HG02588 (cell line): ENCODE measurements at regions not wholly inside any gene's neighbourhood (a gene's known extent, or its start where the extent isn't known, plus 50 kb on each side); places are given as distances from the start of the nearest gene placed in this dataset.

Experiments
- ATAC-seq: cut with Tn5 transposase; IDR thresholded peaks from one replicate; pipeline ENCODE4 v1.9.1; 2021; ENCODE audit warnings: mild to moderate bottlenecking, moderate library complexity; ENCODE audit not compliant: unreplicated experiment

DNA sequence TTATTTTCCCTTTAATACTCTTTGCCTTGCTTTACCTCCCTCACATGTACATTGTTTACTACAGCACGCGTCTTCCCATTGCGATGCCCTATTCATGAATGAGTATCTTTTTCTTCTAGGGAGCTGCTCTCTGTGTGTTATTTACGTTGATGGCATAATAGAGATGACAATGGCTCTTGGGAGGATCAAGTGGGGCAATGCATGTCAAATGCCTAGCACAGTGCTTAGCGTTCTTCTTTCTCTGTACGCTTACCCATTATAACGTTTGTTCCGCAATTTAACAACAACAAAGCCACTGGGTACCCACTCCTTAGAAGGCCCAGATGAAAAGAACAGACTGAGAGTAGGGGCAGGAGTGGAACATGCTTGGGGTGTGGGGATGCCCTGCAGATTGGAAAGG is 271.6 kb upstream of the TNRC6C start:
- no peak for ATAC-seq

GRCh38 chr17:77687417-77687816 is 271.1 kb upstream of the TNRC6C start:
- ATAC-seq: no peak

- ATAC-seq: no peak
Measured at GRCh38 chr17:77687921-77688320, 270.6 kb upstream of the TNRC6C start.

GRCh38 chr17:77688369-77688768 is 270.1 kb upstream of the TNRC6C start:
- no peak for ATAC-seq

DNA sequence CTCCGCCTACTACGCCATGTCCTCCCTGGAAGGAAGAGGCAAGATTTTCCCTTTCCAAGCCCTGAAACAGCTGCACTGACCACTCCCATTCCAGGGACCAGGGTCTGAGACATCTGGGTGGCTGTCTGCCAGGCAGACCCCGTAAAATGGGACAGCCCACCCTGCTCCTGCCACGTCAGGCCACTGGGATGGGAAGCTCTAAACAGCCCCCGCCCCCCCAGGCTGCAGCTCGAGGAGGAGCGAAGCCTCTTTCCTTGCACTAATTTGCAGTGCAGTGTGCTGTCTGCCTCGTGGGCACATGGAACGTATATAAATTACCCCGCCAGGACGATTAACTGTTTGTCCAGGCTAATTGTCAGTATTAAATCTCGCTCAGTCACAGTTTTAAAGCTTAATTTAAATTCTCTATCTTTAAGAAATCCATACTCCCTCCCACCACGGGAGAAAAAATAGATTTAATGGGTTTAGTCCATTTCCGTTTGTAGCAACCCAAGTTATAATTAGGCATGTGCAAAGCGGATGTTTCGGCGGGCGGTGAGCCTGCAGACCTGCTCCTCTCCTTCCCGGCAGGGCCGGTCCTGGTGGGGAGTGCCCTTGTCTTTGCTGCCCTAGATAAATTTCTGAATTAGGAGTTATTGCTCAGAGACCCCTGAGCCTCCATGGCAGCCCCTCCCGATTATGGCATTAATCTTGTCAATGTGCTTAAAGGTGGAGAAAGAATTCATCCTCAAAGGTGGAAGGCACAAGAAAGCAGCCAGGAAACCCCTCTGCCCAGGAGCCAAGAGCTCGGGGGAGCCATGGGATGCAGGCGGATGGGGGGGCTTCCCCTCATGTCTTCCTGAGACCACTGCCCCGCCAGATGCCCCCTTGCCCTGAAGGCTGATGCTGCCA is 268.0 kb upstream of the TNRC6C start:
- no peak for ATAC-seq

- no peak for ATAC-seq
Measured at GRCh38 chr17:77691216-77692085, 267.1 kb upstream of the TNRC6C start.

DNA sequence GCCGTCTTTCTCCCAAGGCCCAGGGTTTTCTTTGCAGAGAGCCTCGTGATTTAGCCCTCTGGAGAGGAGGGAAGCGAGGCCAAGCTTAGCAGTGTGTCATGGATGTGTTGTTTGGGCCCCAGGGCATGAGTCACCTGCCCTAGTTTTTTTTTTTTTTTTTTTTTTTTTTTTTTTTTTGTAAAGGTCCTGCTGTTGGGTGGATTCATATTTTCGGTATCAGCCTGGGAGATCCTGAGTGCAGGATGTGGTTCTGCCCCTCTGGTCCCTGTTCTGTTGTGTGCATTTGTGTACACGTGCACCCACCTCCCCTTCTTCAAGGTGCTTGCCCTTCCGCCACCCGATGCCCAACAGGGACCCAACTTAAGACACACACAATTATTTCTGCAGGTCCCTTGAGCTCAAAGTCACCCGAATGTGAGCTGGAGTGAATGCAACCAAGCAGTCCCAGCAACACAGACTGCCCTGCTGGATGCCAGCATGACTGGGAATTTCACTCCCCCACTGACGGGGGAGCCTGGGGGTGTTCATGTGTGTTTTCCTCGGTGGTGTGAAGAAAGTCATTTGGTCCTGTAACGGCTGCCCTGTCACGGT is 265.8 kb upstream of the TNRC6C start:
- ATAC-seq: no peak

DNA sequence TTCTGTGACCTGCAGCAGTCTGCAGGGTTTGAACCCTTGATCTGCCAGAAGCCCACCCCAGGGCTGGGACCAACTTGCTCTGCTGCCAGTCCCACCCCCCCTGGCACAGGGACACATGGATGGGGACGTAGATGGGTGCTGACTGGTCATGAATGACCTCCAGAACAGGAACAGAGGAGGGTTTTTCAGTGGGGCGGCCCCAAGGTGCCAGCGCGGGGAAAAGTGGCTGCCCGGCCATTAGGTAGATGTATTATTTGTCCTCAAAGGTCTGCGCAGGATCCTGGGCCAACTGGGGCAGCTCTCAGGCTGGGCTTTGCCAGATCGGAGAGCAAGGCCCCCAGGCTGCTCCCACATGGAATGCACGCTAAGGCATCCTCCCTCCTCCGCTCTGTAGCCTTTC is 265.2 kb upstream of the TNRC6C start:
- no peak for ATAC-seq

GRCh38 chr17:77693776-77694175 is 264.7 kb upstream of the TNRC6C start:
- ATAC-seq: no peak

DNA sequence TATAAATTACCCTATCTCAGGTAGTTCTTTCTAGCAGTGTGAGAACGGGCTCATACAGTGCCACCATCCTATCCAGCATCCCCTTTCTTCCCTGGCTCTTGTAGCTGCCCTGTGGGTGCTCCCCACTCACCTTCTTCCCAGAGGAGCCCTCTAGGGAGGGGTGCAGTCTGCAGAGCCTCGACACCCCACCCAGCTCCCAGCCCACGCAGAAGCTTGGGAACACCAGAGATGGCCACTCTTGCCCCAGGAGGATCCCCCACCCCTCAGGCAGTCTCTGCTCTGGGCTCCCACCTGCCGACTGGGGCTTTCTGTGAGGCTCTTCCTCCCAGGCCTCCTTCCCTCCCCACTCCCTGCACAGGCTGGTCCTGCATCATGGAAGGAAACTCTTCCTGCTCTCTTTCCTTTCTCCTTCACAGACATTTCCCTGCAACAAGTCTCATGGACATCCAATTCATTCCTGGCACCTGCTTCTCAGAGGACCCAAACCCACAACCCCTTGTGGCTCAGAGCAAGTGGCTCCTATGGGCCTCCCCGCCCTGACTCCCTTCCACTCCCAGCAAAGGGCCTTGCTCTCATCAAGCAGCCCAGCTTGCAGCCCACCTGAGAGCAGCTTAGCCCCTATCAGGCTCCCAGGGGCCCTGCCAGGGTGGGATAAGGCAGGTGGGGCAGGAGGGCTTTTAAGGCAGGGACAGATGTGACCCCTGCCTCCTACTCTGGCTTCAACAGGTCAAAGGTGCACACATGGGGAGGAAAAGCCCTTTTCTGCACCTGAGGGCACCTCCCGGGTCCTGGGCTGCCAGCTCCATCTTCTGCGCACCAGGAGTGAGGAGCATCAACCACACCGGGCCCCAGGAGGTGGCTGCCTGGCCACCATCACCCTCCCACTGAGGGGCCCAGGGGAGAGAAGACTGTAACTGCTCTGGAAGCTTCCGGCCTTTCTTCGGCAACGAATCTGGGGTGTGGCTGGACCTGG is 263.8 kb upstream of the TNRC6C start:
- ATAC-seq: no peak

DNA sequence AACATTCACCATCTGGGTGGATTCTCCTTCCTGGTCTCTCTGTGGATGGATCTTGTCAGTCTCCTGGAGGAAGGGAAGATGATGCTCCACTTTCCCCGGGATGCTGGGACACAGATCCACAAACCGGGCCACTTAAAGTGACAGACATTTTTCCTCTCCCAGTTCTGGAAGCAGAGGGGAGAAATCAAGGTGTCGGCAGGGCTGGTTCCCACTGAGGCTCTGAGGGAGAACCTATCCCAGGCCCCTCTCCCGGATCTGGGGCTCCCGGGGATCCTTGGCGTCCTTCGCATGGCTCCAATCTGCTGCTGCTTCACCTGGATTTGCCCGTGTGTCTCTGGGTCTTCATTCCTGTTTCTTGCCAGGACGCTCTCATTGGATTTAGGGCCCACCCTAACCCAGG is 263.1 kb upstream of the TNRC6C start:
- ATAC-seq: no peak

GRCh38 chr17:77696151-77696720 is 262.3 kb upstream of the TNRC6C start:
- ATAC-seq: no peak

DNA sequence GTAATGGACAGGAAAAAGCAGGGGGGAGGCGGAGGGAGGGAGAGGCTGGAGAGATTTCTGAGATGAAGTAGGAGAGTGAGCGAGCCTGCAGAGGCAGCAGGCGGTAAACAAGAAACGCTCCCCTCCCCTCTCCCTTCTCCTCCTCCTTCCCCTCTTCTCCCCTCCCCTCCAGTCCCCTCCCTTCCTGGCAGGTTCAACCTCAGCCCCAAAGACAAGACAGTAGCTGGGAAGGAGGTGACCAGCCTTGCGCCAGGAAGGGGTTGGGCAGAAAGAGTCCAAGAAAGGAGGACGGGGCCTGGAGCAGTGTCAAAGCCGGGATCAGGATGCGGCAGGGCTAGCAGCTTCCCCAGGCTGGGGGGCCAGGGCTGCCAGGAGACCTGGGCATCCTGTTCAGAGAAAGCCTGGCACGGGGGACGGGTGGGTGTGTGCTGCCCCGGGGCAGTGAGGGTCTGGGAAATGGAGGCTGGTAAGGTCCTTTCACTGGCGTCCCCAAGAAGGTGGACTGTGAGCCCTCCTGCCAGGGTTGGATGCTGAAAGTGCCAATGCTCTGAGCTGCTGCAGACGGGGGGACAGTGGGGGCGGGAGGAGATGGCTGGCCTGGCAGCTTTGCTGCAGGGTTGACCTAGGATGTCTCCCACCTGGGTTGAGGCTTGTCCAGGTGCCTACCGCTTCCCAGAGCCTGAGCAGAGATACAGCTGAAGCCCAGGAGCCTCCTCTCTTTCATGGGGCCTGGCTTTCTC is 261.6 kb upstream of the TNRC6C start:
- ATAC-seq: no peak

DNA sequence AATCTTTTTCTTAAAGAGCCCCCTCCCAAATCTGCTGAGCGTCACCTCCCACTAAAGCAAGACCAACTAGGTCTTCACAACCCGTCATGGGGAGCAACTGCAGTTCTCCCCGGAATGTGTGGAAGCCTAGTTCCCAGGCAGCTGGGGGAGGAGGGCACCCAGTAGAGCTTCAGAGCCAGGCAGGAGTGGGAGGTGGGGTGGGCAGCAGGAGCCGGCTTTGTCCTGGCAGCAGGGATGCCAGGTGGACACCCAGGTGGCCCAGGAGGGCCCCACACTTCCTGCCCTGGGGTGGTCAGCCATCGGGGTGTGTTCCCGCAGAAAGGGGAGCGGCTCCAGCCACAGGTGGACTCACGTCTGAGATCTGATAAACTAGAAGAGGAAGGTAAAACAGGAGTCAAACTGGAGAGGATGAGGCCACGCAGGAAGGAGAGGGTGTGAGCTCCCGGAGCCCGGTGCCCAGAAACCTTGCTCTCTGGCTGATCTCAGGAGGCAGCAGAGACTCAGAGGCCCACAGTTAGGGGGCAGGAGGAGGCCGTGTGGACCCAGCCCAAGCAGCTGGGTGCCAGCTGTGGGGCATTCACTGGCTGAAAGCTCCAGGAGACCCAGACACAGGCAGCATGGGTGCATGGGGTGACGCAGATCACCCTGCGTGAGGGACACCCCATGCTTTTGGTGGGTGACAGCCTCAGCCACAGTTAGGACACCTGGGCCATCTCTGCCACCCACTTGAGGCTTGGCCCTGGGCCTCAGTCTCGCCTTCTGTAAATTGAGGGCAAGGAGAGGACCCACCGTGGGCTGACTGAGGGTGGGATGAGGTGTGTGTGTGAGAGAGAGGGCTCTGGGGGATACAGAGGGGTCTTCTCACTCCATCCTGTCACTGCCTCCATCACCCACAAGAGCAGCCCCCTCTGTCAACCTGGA is 260.8 kb upstream of the TNRC6C start:
- ATAC-seq: no peak

DNA sequence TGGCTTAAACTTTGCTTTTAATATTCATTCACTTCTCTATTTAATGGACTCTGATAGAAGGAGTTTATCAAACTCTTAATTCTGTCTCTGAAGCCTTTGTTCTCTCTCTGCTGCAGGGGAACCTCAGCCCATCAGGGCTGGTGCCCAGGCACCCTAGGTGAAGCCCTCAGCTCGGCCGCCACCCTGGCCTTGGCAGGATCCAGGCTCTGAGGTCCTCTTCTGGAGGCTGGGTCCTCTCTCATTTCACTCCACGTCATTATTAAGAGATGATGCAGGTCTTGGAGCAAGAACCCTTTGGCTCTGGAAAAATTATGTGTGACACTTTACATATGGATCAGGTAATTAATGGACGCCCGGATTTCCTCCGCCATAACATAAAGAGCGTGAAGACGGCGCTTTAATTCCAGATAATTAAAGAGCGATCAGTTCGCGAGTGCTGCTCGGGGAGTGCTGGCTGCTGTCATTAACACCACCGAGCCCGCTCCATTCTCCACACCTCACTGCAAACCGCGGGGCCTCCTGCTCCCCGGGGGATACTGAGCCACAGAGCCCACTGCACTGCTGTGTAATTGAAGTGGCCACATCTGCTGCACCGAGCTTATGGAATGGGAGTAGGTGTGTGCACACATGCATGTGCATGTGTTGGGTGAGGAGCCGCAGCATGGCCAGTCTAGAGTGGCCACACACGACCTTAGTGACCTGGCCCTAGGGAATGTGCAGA is 259.4 kb upstream of the TNRC6C start:
- ATAC-seq: no peak

- ATAC-seq: no peak
Measured at GRCh38 chr17:77700165-77700881, 258.2 kb upstream of the TNRC6C start.

GRCh38 chr17:77701996-77702395 is 256.5 kb upstream of the TNRC6C start:
- ATAC-seq: no peak
